Upper lobe of right lung (tissue), 1 donor: ENCODE measurements at regions not wholly inside any gene's neighbourhood (a gene's known extent, or its start where the extent isn't known, plus 50 kb on each side); places are given as distances from the start of the nearest gene placed in this dataset.

Source experiments
- ATAC-seq: fragments of 200-7000 bp; cut with Tn5 transposase; one replicate; pipeline ENCODE4 v1.9.1; 2020; ENCODE audit warnings: mild to moderate bottlenecking, moderate library complexity
- DNase-seq: peaks from one replicate; pipeline ENCODE4 v3.0.0-alpha.2; 2020
- H3K27ac ChIP-seq: fragments of 200-600 bp; one replicate; pipeline ENCODE4 v1.8.0; 2022
- H3K27me3 ChIP-seq: fragments of 200-600 bp; one replicate; pipeline ENCODE4 v1.8.0; 2022; ENCODE audit warnings: mild to moderate bottlenecking
- H3K36me3 ChIP-seq: fragments of 200-600 bp; one replicate; pipeline ENCODE4 v1.8.0; 2022
- H3K4me1 ChIP-seq: fragments of 200-600 bp; one replicate; pipeline ENCODE4 v1.8.0; 2022
- H3K4me3 ChIP-seq: fragments of 200-600 bp; one replicate; pipeline ENCODE4 v1.8.0; 2022; ENCODE audit warnings: mild to moderate bottlenecking
- H3K9me3 ChIP-seq: fragments of 200-600 bp; one replicate; pipeline ENCODE4 v1.8.0; 2022
- intact Hi-C: fragments of 100-400 bp; cut with DNase I; formaldehyde crosslinking; loops from one replicate; pipeline ENCODE4 v1.11.0; 2022
- TF ChIP-seq, protein P1 (sequence below): fragments of 200-600 bp; IDR thresholded peaks from one replicate; pipeline ENCODE4 v1.8.0; 2022; ENCODE audit warnings: antibody characterized with exemption
- donor health status: DM: no; HTN: yes; CAD: no; lungs with severe emphysema.

DNA sequence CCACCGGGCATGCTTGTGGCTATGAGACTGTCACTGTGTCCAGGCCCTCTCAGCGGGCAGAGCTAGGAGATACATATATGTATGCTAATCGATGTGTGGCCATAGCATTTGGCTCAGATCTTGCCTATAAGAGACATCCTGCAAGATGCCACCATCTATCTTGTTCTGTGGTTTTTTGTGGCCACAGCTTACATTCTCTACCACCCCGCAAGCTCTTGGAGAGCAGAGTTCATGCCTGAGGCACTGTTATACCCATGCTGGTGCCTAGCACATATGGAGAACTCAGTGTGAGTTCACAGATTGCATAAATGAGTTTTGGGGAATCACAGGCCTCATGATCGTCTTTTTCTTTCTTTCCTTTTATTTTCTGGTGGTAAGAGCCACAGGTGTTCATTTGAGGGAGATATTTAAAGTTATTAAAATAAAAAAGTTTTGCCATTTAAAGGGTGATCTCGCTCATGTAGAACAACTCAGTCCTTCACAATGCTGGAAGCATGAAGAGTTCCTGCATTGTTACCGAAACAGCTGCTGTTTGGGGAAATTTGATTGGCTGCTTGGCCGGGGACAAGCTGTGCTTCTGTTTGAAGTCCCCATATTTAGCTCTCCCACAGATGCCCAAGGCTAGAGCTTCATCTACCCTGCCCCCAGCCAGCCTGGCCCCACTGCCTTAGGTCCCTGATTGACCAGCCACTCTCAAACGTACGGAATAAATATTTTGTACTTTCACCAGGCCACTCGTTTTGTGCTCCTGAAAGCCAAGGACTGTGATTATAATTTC, 169.2 kb upstream of the MAP1B start:
- no peaks in the 10 kb centered on the region for H3K36me3 ChIP-seq
- DNase-seq (no peak), ATAC-seq (no peak)
- TF ChIP-seq, protein P1, sequence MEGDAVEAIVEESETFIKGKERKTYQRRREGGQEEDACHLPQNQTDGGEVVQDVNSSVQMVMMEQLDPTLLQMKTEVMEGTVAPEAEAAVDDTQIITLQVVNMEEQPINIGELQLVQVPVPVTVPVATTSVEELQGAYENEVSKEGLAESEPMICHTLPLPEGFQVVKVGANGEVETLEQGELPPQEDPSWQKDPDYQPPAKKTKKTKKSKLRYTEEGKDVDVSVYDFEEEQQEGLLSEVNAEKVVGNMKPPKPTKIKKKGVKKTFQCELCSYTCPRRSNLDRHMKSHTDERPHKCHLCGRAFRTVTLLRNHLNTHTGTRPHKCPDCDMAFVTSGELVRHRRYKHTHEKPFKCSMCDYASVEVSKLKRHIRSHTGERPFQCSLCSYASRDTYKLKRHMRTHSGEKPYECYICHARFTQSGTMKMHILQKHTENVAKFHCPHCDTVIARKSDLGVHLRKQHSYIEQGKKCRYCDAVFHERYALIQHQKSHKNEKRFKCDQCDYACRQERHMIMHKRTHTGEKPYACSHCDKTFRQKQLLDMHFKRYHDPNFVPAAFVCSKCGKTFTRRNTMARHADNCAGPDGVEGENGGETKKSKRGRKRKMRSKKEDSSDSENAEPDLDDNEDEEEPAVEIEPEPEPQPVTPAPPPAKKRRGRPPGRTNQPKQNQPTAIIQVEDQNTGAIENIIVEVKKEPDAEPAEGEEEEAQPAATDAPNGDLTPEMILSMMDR = no peak
- H3K27ac ChIP-seq = no peak overlapping the region
- H3K9me3 ChIP-seq = no peaks in the 10 kb centered on the region
- no peak overlapping the region for H3K4me3 ChIP-seq
- intact Hi-C loops = no loop called here
- no peaks in the 10 kb centered on the region for H3K27me3 ChIP-seq
- H3K4me1 ChIP-seq = no peaks in the 10 kb centered on the region

DNA sequence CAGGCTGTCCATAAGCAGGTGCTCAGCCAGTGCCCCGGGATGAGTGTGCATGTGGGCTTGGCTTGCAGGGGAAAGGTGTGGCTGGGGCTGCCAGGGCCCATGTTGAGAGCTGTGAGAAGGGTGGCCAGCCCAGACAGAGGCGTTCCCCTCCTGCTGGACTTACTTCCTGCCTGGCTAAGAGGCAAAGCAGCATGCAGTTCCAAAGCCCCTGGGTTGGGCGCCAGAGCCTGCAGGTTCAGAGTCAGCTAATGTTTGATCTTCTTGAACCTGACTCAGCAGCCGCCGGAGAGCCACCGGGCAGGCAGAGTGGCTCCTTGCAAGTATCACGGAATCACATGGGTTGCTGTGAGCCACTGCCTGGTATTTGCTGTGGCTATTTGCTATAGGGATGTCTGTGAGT, 168.4 kb upstream of the MAP1B start:
- H3K27ac ChIP-seq = no peak overlapping the region
- DNase-seq (peak; percentile 69), ATAC-seq (peak; percentile 83)
- TF ChIP-seq, protein P1 = no peak
- H3K9me3 ChIP-seq = no peaks in the 10 kb centered on the region
- intact Hi-C loops = no loop called here
- H3K4me1 ChIP-seq = no peaks in the 10 kb centered on the region
- H3K4me3 ChIP-seq = no peak overlapping the region
- no peaks in the 10 kb centered on the region for H3K36me3 ChIP-seq
- H3K27me3 ChIP-seq = no peaks in the 10 kb centered on the region

DNA sequence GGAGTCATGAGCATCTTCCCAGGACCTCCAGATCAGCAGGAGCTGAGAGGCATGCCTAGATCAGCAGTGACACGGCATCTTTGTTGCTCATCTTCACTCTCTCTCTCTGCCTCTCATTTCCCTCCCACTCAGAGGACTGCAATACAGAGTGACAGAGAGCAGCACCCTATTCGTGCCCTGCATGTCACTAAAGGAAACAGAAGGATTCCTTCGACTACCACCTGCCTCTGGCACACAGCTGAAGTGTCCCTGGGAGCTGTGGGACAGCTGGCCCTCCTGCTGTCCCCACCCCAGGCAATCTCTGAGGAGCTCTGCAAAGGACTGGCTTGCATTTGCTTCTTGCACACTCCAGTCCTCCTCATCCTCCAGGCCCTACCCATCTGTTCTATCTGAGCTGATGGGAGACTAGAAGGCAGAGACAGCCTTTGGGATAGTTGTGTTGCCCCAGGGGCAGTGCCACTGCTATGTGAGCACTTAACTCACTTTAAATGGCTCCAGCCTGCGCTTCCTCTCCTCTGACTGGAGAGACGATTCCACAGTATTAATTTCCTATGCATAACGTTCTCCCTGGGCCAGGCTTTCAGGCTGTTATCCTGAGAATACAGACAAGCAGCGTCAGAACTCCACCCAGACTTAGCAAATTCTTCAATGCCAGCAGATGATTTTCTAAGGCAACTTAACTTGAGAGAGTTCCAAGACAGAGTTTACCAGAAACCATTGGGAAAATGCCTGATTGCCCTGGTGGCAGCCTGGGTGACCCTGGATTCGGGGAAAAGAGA, 167.6 kb upstream of the MAP1B start:
- no peaks in the 10 kb centered on the region for H3K27me3 ChIP-seq
- H3K9me3 ChIP-seq = no peaks in the 10 kb centered on the region
- TF ChIP-seq, protein P1 = no peak
- H3K4me3 ChIP-seq = no peak overlapping the region
- intact Hi-C loops = no loop called here
- no peak overlapping the region for H3K27ac ChIP-seq
- no peaks in the 10 kb centered on the region for H3K36me3 ChIP-seq
- no peak for DNase-seq
- H3K4me1 ChIP-seq = no peaks in the 10 kb centered on the region
- peak; percentile 20 for ATAC-seq

DNA sequence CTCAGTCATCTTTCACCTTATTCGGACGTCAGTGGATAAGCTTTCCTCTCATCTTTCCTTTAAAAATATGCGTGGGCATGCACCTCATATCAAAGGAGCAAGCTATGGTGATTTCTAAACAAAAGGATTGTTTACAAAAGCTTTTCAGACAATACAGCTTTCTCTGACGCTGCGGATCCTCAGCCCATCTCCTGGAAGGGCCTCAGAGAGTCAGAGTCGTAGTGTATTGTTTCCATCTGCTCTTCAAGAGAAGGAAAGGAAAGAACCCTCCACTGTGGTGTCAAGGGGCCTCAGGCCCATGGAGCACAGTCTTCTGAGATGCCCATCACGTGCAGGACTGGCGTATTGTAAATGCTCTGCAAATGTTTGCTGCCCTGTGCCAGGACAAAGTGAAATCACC, 163.4 kb upstream of the MAP1B start:
- no peaks in the 10 kb centered on the region for H3K9me3 ChIP-seq
- ATAC-seq (no peak), DNase-seq (no peak)
- H3K36me3 ChIP-seq = no peaks in the 10 kb centered on the region
- TF ChIP-seq, protein P1 = no peak
- no peaks in the 10 kb centered on the region for H3K27me3 ChIP-seq
- H3K4me3 ChIP-seq = no peak overlapping the region
- intact Hi-C loops = no loop called here
- H3K4me1 ChIP-seq = no peaks in the 10 kb centered on the region
- no peak overlapping the region for H3K27ac ChIP-seq

DNA sequence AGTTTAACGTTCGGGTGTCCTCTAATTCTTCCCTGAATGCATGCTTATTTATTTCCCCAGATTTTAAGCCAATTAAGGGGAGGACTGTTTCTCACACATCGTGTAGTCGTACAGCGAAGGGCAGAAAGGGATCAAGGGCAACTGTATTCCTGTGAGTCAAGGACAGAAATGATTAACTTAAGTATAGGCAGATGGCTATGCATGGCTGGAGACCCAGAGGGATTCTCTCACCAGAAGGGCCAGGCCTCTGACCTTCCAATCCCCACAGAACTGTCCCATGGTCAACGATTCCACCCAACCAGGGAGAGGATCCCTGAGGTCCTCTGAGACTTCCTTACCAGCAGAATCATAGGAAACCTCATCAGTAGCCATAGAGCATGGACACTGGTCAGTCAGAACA, 161.8 kb upstream of the MAP1B start:
- no peak for ATAC-seq
- intact Hi-C loops = no loop called here

More for the DNA sequence above, 161.8 kb upstream of the MAP1B start:
- Histone ChIP-seq H3K4me3 (no peak overlapping the region), H3K9me3 (no peaks in the 10 kb centered on the region), H3K36me3 (no peaks in the 10 kb centered on the region), H3K4me1 (no peaks in the 10 kb centered on the region), H3K27ac (no peak overlapping the region), H3K27me3 (no peaks in the 10 kb centered on the region)
- DNase-seq = no peak
- TF ChIP-seq, protein P1 = no peak
